Activated CD4-positive, alpha-beta T cell treated with anti-CD3 and anti-CD28 coated beads, Interleukin-2, Interleukin-6, amounts not matched to agents 100 ng/mL and 50 ng/mL, durations not matched to agents 16 hours and 8 hours (primary cell): ENCODE measurements at regions not wholly inside any gene's neighbourhood (a gene's known extent, or its start where the extent isn't known, plus 50 kb on each side); places are given as distances from the start of the nearest gene placed in this dataset.
"Not testable (repeated sequence)": the region's sequence is repeated elsewhere in the genome, so short reads cannot be mapped to it uniquely, and the experiment has no call there.

Experiments used
- DNase-seq: peaks from one replicate; pipeline ENCODE4 v3.0.0-alpha.2; 2020

DNA sequence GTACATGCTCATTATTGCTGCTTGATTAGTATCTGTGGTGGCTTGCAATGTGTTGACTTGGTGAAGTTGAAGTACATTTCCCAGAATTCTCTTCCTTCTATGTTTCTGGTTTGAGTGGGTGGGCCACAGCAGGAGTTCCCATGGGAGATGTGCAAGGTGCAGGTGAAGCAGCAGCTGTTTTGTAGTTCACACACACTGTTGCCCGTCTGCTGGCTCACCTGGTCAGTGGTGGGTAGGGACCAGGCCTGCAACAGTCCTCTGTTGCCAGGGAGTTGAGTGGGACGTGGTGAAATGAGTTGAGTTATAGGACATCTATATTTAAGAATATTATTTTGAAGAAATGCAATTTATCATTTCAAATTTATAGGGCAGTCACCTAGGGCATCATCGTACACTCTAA lies 417.4 kb downstream of the TMEM135 start:
- no peak for DNase-seq

GRCh38 chr11:87454241-87454640 lies 416.5 kb downstream of the TMEM135 start:
- no peak for DNase-seq

GRCh38 chr11:87453531-87454089 lies 415.9 kb downstream of the TMEM135 start:
- no peak for DNase-seq

DNA sequence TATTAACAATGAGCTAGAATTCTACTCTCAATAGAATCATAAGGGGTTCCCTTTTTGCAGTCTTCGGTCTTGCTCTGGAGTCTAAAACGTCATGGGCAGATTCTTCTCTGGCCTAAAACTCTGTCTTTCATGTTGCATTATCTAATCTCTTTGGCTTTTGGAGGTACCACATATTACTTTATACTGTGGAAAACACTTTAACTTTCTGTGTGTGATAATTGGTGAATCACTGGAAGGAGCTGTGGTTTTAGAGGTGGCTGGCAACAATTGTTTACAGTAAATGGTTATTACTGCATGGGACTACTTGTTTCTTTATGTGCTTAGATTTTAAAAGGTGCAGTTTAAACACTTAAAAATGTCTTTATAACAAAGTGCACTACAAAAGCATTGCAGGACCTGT lies 414.3 kb downstream of the TMEM135 start:
- DNase-seq: not testable (repeated sequence)

- no peak for DNase-seq
Measured at GRCh38 chr11:87451395-87451794, 413.7 kb downstream of the TMEM135 start.

- DNase-seq: no peak
Measured at GRCh38 chr11:87447606-87448005, 409.9 kb downstream of the TMEM135 start.

DNA sequence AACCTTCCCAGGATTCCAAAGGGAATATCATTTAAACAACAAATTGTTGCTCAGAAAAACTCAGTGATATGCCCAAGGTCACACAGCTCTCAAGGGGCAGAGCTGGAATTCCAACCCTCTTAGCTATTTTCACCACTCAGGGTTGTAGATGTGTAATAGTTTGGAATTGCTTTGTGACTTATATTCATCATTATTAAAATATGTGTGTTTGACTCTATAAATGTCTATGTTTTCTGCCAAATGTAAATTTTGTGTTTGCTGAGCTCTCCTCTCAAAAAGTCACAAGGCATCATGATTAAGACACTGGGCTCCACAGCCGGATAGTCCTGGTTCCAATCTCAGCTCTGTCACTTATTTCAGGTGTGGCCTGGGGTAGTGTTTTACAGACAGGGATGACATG lies 407.3 kb downstream of the TMEM135 start:
- DNase-seq: no peak

- DNase-seq: no peak
Measured at GRCh38 chr11:87443707-87444106, 406.0 kb downstream of the TMEM135 start.

- no peak for DNase-seq
Measured at GRCh38 chr11:87440076-87440770, 402.5 kb downstream of the TMEM135 start.

DNA sequence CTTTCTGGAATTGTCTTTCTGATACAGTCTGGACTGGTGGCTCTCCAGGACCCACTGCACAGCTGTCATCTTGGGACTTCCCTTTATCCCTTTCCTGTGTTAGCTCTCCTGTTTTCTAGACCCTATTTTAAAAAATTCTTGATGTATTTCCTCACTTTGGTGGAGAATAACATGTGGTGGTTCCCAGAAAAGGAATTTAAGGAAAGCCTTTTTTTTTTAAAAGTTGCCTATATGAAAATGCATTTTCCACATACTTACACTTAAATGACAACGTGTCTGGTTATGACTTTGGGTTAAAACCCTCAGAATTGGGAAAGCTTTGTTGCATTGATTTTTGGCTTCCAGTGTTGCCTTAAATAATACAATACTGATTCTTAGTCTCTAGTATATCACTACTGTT lies 400.7 kb downstream of the TMEM135 start:
- DNase-seq: no peak

- no peak for DNase-seq
Measured at GRCh38 chr11:87437844-87438223, 400.1 kb downstream of the TMEM135 start.

DNA sequence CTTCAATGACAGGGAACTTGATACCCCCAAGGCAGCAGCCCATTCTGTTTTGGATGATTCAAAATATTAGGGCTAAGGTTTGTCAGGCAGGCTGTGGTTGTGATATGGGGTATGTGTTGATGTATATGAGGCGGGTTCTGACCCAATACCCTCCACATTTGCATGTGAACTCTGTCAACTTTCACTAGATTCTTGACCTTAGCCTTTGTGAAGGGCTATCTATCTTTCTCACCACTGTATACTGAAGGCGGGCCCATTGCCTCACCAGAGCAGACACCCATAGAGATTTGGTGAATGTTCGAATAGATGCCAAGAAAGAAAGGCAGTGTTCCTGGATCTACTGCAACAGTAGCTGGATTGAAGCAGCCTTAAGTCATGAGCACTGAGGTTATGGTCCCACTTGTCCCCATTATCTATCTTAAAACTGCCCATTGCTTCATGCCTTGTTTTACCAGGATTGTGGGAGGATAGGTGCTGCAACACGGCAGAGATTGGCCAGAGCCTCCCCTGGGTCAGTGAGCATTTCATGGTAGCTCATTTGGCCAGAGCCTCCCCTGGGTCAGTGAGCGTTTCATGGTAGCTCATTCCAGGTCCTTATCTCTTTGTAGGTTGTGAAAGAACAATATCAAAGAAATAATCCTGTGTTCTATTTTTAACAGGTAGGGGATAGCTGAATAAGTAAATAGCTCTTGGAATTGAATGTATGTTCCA lies 399.6 kb downstream of the TMEM135 start:
- DNase-seq: no peak

GRCh38 chr11:87432022-87432421 lies 394.3 kb downstream of the TMEM135 start:
- DNase-seq: no peak

GRCh38 chr11:87431392-87431791 lies 393.7 kb downstream of the TMEM135 start:
- no peak for DNase-seq

DNA sequence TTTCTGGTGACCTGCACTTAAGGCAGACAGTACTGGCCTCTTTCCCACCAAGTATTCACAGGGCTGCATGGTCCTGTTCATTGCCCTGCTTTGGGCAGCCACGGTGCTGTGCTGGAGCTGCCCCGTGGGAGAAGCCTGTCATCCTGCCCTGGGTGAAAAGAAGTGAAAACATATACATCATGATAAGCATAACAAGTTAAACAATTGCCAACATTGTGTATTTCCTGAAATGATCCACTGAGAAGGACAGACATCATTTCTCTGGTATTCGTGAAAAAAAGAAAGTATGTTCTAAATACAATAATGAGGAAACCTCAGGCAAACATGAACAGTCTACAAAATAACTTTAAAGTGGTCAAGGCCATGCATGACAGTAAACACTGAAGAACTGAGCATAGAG lies 393.1 kb downstream of the TMEM135 start:
- no peak for DNase-seq

DNA sequence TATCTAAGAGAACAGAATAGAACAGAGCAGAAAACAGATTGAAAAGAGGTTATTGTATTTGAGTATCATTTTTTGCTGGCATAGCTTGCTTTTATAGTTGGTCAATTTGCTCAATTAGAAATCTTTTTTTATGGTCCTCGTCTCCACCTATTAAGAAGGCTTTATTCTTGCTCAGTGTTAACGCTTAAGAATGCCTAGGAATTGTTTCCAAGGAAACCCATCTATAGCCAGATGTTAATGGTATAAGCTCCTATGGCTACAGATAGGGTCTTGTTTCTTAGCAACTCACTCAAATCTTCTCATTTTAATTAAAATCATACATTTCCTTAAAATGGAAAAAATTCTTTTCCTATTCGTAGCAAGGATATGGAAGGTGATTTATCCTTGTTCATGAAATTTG lies 392.3 kb downstream of the TMEM135 start:
- no peak for DNase-seq

DNA sequence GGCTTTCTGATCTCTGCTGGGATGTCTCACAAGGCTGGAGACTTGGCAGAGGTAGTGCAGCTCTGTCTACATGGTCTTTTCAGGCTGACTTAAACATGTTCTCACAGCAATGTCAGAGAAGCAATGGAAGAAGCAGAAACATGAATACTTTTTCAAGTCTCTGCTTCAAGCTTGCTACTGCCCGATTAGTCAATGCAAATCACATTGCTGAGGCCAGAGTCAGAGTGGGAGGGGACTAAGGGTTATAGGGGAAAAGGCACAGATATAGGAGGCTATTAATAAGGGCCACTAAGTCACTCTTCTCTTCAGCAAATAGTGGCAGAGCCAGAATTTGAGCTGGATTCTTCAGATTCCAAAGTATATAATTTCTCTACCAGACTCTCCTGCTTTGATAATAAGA lies 390.5 kb downstream of the TMEM135 start:
- no peak for DNase-seq

DNA sequence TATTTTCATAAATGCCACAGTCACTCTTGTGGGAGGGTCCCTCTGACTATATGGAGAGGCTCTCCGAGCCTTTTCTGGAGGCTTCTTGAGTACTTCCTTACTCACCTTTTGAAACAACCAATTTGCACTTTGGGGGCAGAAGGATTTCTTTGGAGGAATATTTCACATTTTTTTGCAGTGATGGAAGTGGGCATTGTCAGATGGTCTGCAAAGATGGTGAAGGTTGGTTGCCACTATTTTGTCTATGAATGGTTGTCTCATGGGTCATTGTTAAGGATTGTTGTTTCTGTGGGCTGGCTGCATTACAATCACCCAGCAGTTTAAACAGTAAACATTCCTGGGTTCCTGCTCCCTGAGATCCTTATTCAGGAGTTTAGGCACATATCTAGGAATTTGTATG lies 388.2 kb downstream of the TMEM135 start:
- DNase-seq: no peak

- no peak for DNase-seq
Measured at GRCh38 chr11:87425391-87425790, 387.7 kb downstream of the TMEM135 start.

- DNase-seq: no peak
Measured at GRCh38 chr11:87423161-87423560, 385.4 kb downstream of the TMEM135 start.

- DNase-seq: no peak
Measured at GRCh38 chr11:87422566-87422965, 384.8 kb downstream of the TMEM135 start.

DNA sequence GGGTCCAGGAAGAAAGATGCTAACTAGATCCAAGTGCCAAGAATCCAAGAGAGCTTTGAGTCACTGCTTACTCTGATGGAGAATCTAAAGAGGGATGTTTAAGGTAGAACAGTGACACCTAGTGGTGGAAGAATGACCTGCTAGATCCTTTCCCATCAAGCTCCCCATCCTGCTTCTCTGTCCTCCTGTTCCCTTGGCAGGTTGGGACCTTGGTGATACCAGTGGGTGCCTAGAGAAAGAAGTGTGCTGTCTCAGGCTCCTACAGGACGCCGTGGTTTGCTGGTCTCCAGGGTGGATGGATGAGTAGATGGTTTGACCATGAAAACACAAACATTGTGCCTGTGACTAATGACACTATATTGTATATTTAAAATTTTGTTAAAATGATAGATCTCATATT lies 383.7 kb downstream of the TMEM135 start:
- DNase-seq: peak; percentile 65

- DNase-seq: no peak
Measured at GRCh38 chr11:87417951-87418350, 380.2 kb downstream of the TMEM135 start.

DNA sequence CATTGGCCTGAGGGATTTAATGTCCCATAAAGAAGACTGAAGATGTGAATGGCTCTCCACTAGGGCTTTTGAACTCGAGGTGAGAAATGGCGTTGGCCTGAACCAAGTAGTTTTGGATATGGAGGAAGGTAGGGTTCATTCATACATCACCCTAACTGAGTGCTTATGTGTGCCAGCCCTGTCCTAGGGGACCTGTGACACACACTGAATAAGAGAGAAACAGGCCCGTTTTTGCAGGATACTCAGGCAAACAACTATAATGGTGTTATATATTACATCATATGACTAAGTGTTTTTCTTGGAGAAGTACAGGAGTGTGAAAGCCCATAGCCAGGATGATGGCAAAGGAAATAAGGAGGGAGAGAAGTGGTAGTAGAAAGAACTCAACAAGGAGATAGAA lies 368.1 kb downstream of the TMEM135 start:
- no peak for DNase-seq

GRCh38 chr11:87405356-87405755 lies 367.6 kb downstream of the TMEM135 start:
- DNase-seq: no peak
